CD14-positive monocyte (primary cell): ENCODE measurements at regions not wholly inside any gene's neighbourhood (a gene's known extent, or its start where the extent isn't known, plus 50 kb on each side); places are given as distances from the start of the nearest gene placed in this dataset.

Experiments used
- DNase-seq, 3 donors: peaks; one replicate each; pipeline ENCODE4 v3.0.0-alpha.2; 2011 to 2022
- H2AFZ ChIP-seq: 2 replicates; pipeline ENCODE4 v1.6.0; 2012; ENCODE audit warnings: mild to moderate bottlenecking, low read depth, low read length, inconsistent platforms; ENCODE audit not compliant: insufficient read depth, poor library complexity, severe bottlenecking
- H3K27ac ChIP-seq, 2 donors: 1 replicate in 1 of 2; 2 replicates in 1 of 2; pipeline ENCODE4 v1.5.1; 2012 to 2013; ENCODE audit warnings: low read length in 2 of 2, control low read depth in 1 of 2, inconsistent platforms in 1 of 2, low read depth in 1 of 2, mild to moderate bottlenecking in 1 of 2
- H3K27me3 ChIP-seq, 2 donors: one replicate each; pipeline versions ENCODE4 v1.6.0 to v1.6.1; 2011 to 2013; ENCODE audit warnings: low read length in 2 of 2; ENCODE audit not compliant: control insufficient read depth in 2 of 2, insufficient read depth in 2 of 2
- H3K36me3 ChIP-seq, 2 donors: replicated peaks in 1 of 2; 1 replicate in 1 of 2; 2 replicates in 1 of 2; pipeline versions ENCODE4 v1.5.1 to v1.6.1; 2012 to 2013; ENCODE audit warnings: low read length in 2 of 2, control low read depth in 1 of 2, inconsistent platforms in 1 of 2, mild to moderate bottlenecking in 1 of 2; ENCODE audit not compliant: insufficient read depth in 2 of 2, control insufficient read depth in 1 of 2
- H3K4me1 ChIP-seq, 2 donors: 1 replicate in 1 of 2; 2 replicates in 1 of 2; pipeline versions ENCODE4 v1.5.1 to v1.6.1; 2012 to 2013; ENCODE audit warnings: low read length in 2 of 2, control low read depth in 1 of 2, inconsistent platforms in 1 of 2, mild to moderate bottlenecking in 1 of 2, moderate library complexity in 1 of 2; ENCODE audit not compliant: insufficient read depth in 2 of 2, control insufficient read depth in 1 of 2
- H3K4me2 ChIP-seq: replicated peaks from 2 replicates; pipeline ENCODE3; 2012; ENCODE audit warnings: low read length, moderate library complexity, mild to moderate bottlenecking; ENCODE audit not compliant: poor library complexity, severe bottlenecking; ENCODE audit errors: extremely low read depth
- H3K4me3 ChIP-seq, 3 experiments: fragments of 200-600 bp in 1 of 3; sonication (generic) in 1 of 3; replicated peaks in 1 of 3; 1 replicate in 2 of 3; 2 replicates in 1 of 3; pipeline ENCODE4 v1.5.1; 2011 to 2013; ENCODE audit warnings: low read length in 3 of 3, mild to moderate bottlenecking in 3 of 3, control low read depth in 2 of 3, low read depth in 2 of 3, inconsistent platforms in 1 of 3, moderate library complexity in 1 of 3
- H3K79me2 ChIP-seq: 2 replicates; pipeline ENCODE4 v1.6.0; 2012; ENCODE audit warnings: mild to moderate bottlenecking, control low read depth, inconsistent platforms, low read length, moderate library complexity; ENCODE audit not compliant: insufficient read depth
- H3K9ac ChIP-seq: 2 replicates; pipeline ENCODE4 v1.6.0; 2017; ENCODE audit warnings: low read length, mild to moderate bottlenecking; ENCODE audit not compliant: insufficient read depth, poor library complexity, severe bottlenecking
- H3K9me3 ChIP-seq, 2 donors: replicated peaks in 1 of 2; 1 replicate in 1 of 2; 2 replicates in 1 of 2; pipeline versions ENCODE4 v1.5.1 to v1.6.1; 2012 to 2013; ENCODE audit warnings: low read length in 2 of 2, control low read depth in 1 of 2; ENCODE audit not compliant: control insufficient read depth in 1 of 2, insufficient read depth in 1 of 2
- H4K20me1 ChIP-seq: 2 replicates; pipeline ENCODE4 v1.6.0; 2012; ENCODE audit warnings: mild to moderate bottlenecking, low read length, control low read depth, moderate library complexity; ENCODE audit not compliant: insufficient read depth
- H3K27ac Mint-ChIP-seq, 7 donors: one replicate each; pipeline ENCODE4 v1.8.0; 2020; ENCODE audit warnings: mild to moderate bottlenecking in 7 of 7, mixed read lengths in 7 of 7, moderate library complexity in 6 of 7, inconsistent platforms in 2 of 7
- H3K27me3 Mint-ChIP-seq, 3 donors: one replicate each; pipeline ENCODE4 v1.8.0; 2021 to 2022; ENCODE audit warnings: low read depth in 3 of 3, mild to moderate bottlenecking in 3 of 3, mixed read lengths in 3 of 3, moderate library complexity in 3 of 3, inconsistent platforms in 1 of 3
- H3K36me3 Mint-ChIP-seq, 2 donors: one replicate each; pipeline ENCODE4 v1.8.0; 2020; ENCODE audit warnings: mixed read lengths in 2 of 2, inconsistent platforms in 1 of 2, mild to moderate bottlenecking in 1 of 2
- H3K4me1 Mint-ChIP-seq: one replicate; pipeline ENCODE4 v1.8.0; 2020; ENCODE audit warnings: mild to moderate bottlenecking, mixed read lengths
- H3K4me3 Mint-ChIP-seq, 2 donors: one replicate each; pipeline ENCODE4 v1.8.0; 2020; ENCODE audit warnings: mild to moderate bottlenecking in 2 of 2, mixed read lengths in 2 of 2, moderate library complexity in 1 of 2
- H3K9me3 Mint-ChIP-seq, 7 donors: one replicate each; pipeline ENCODE4 v1.8.0; 2020 to 2022; ENCODE audit warnings: mixed read lengths in 7 of 7, mild to moderate bottlenecking in 6 of 7, moderate library complexity in 6 of 7, inconsistent platforms in 2 of 7
- WGBS: methylation state at CpG from one replicate; pipeline ENCODE4 v1.1.5; 2013; ENCODE audit warnings: missing lambda C conversion rate; ENCODE audit not compliant: insufficient coverage; 5-methylcytosine and 5-hydroxymethylcytosine counted together
- intact Hi-C, 2 donors: fragments of 100-400 bp; cut with micrococcal nuclease; formaldehyde crosslinking; loops; one replicate each; pipeline versions ENCODE4 v1.15.0 to v1.15.1; 2023
- TF ChIP-seq, protein P1 (sequence below): fragments of 200-600 bp; IDR thresholded peaks from one replicate; pipeline ENCODE4 v1.8.0; 2022; ENCODE audit warnings: antibody characterized with exemption, mild to moderate bottlenecking

DNA sequence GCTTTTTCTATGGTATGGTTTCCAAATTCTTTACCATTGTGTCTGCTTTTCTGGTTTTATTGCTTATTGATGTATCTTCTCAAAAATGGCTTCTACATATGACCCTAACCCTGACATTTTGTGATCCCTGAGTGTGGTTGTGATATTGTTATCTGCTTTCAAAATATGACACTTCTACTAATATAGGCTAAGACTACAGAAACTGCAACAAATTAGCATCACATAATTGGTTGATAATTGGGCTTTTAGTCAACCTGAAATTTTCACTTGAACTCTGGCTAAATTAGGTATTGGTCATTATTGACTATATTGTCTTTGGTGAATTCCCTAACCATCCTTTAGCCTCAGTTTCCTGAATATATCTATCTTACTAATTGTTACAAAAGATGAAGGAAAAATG is 246.1 kb downstream of the PIK3C3 start:
- Mint-ChIP-seq H3K27ac (no peak overlapping the region), H3K36me3 (no peaks in the 10 kb centered on the region), H3K4me3 (no peak overlapping the region), H3K4me1 (no peaks in the 10 kb centered on the region), H3K27me3 (peaks cover 0 to 3% (median 0%) of the 10 kb centered on the region in 3 donors), H3K9me3 (peaks cover 0 to 4% (median 0%) of the 10 kb centered on the region in 7 donors)
- Histone ChIP-seq H3K9ac (no peak overlapping the region), H4K20me1 (no peaks in the 10 kb centered on the region), H2AFZ (no peak overlapping the region), H3K4me2 (no peak overlapping the region), H3K4me1 (no peaks in the 10 kb centered on the region), H3K4me3 (no peak overlapping the region), H3K36me3 (no peaks in the 10 kb centered on the region), H3K27me3 (no peaks in the 10 kb centered on the region), H3K79me2 (no peaks in the 10 kb centered on the region), H3K27ac (no peak overlapping the region), H3K9me3 (no peaks in the 10 kb centered on the region)
- intact Hi-C loops = no loop called here
- no peak for DNase-seq
- TF ChIP-seq, protein P1, sequence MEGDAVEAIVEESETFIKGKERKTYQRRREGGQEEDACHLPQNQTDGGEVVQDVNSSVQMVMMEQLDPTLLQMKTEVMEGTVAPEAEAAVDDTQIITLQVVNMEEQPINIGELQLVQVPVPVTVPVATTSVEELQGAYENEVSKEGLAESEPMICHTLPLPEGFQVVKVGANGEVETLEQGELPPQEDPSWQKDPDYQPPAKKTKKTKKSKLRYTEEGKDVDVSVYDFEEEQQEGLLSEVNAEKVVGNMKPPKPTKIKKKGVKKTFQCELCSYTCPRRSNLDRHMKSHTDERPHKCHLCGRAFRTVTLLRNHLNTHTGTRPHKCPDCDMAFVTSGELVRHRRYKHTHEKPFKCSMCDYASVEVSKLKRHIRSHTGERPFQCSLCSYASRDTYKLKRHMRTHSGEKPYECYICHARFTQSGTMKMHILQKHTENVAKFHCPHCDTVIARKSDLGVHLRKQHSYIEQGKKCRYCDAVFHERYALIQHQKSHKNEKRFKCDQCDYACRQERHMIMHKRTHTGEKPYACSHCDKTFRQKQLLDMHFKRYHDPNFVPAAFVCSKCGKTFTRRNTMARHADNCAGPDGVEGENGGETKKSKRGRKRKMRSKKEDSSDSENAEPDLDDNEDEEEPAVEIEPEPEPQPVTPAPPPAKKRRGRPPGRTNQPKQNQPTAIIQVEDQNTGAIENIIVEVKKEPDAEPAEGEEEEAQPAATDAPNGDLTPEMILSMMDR = no peak

DNA sequence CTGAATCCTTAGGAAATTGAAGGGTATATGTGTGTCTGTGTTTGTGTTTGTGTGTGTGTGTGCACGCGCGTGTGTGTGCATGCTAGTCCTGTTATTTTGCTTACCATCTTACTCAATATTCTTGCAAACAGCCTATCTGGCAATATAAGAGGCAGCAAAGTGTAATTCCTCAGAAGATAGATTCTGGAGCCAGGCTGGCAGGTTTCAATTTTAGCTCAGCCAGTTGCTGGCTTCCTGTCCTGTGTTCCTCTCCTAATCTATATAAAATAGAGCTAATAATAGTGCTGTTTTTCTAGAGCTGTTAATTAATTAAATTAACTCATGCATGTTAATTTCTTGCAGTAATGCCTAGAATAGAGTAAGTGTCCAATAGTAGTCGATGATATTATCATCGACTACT is 256.2 kb downstream of the PIK3C3 start:
- no peak for DNase-seq
- no CpG with 5 or more reads among the region's 5 CpGs for WGBS
- TF ChIP-seq, protein P1 = no peak
- no peak overlapping the region for H3K9ac ChIP-seq
- H3K36me3 Mint-ChIP-seq = no peaks in the 10 kb centered on the region
- no peaks in the 10 kb centered on the region for H4K20me1 ChIP-seq
- no peaks in the 10 kb centered on the region for H3K4me1 ChIP-seq
- H3K4me3 Mint-ChIP-seq = no peak overlapping the region
- H3K9me3 Mint-ChIP-seq = peaks cover 0 to 7% (median 2%) of the 10 kb centered on the region in 7 donors
- H3K27me3 Mint-ChIP-seq = no peaks in the 10 kb centered on the region
- no peak overlapping the region for H3K27ac ChIP-seq
- H3K27me3 ChIP-seq = no peaks in the 10 kb centered on the region
- H3K27ac Mint-ChIP-seq = no peak overlapping the region
- H3K4me2 ChIP-seq = no peak overlapping the region
- peaks cover 6 to 7% of the 10 kb centered on the region in 2 donors for H3K9me3 ChIP-seq
- no peak overlapping the region for H3K4me3 ChIP-seq
- H3K79me2 ChIP-seq = no peaks in the 10 kb centered on the region
- H3K4me1 Mint-ChIP-seq = no peaks in the 10 kb centered on the region
- H2AFZ ChIP-seq = no peak overlapping the region
- intact Hi-C loops = no loop called here
- H3K36me3 ChIP-seq = no peaks in the 10 kb centered on the region
